Activated CD4-positive, CD25-positive, alpha-beta regulatory T cell treated with anti-CD3 and anti-CD28 coated beads, Interleukin-2, amount 50 U/mL, for 24 hours (primary cell): ENCODE measurements at regions not wholly inside any gene's neighbourhood (a gene's known extent, or its start where the extent isn't known, plus 50 kb on each side); places are given as distances from the start of the nearest gene placed in this dataset.
"Not testable (repeated sequence)": the region's sequence is repeated elsewhere in the genome, so short reads cannot be mapped to it uniquely, and the experiment has no call there.

ENCODE experiments used
- ATAC-seq, 2 donors: fragments of 150-1000 bp; cut with Tn5 transposase; one replicate each; pipeline ENCODE4 v1.10.0; 2021; ENCODE audit warnings: mild to moderate bottlenecking in 1 of 2, moderate library complexity in 1 of 2

- no peak for ATAC-seq
Observed at GRCh38 chr5:162487528-162488525, 420.3 kb downstream of the GABRG2 start.

- no peak for ATAC-seq
Observed at GRCh38 chr5:162496100-162496808, 428.7 kb downstream of the GABRG2 start.

GRCh38 chr5:162497455-162497854, 429.9 kb downstream of the GABRG2 start:
- ATAC-seq: no peak

GRCh38 chr5:162502780-162503179, 435.2 kb downstream of the GABRG2 start:
- no peak for ATAC-seq

GRCh38 chr5:162503796-162504195, 436.2 kb downstream of the GABRG2 start:
- no peak for ATAC-seq

GRCh38 chr5:162512935-162513565, 445.5 kb downstream of the GABRG2 start:
- ATAC-seq: no peak

GRCh38 chr5:162514116-162514515, 446.5 kb downstream of the GABRG2 start:
- no peak for ATAC-seq

- ATAC-seq: no peak
Observed at GRCh38 chr5:162520878-162521277, 453.3 kb downstream of the GABRG2 start.

- no peak for ATAC-seq
Observed at GRCh38 chr5:162529209-162529608, 461.6 kb downstream of the GABRG2 start.

- ATAC-seq: no peak
Observed at GRCh38 chr5:162529886-162530285, 462.3 kb downstream of the GABRG2 start.

- no peak for ATAC-seq
Observed at GRCh38 chr5:162543437-162543836, 475.9 kb downstream of the GABRG2 start.

GRCh38 chr5:162544905-162545304, 477.3 kb downstream of the GABRG2 start:
- ATAC-seq: no peak

- no peak for ATAC-seq
Observed at GRCh38 chr5:162550236-162550635, 482.7 kb downstream of the GABRG2 start.

- no peak for ATAC-seq
Observed at GRCh38 chr5:162558120-162558519, 490.5 kb downstream of the GABRG2 start.

GRCh38 chr5:162567644-162568043, 500.1 kb downstream of the GABRG2 start:
- ATAC-seq: no peak

GRCh38 chr5:162573758-162574157, 506.2 kb downstream of the GABRG2 start:
- ATAC-seq: no peak

- ATAC-seq: no peak
Observed at GRCh38 chr5:162591724-162592123, 524.2 kb downstream of the GABRG2 start.

- no peak for ATAC-seq
Observed at GRCh38 chr5:162593881-162594280, 526.3 kb downstream of the GABRG2 start.

- ATAC-seq: no peak
Observed at GRCh38 chr5:162603443-162604070, 536.0 kb downstream of the GABRG2 start.

GRCh38 chr5:162607879-162608278, 540.3 kb downstream of the GABRG2 start:
- ATAC-seq: no peak

GRCh38 chr5:162621726-162622263, 554.2 kb downstream of the GABRG2 start:
- ATAC-seq: not testable (repeated sequence)

GRCh38 chr5:162624110-162624509, 556.5 kb downstream of the GABRG2 start:
- ATAC-seq: no peak

- ATAC-seq: no peak
Observed at GRCh38 chr5:162637481-162637880, 569.9 kb downstream of the GABRG2 start.
